Dendritic cell treated with granulocyte-macrophage colony-stimulating factor and Interleukin-4, amounts not matched to agents 40 ng/mL and 50 ng/mL, for 4 days (primary cell): ENCODE measurements at regions not wholly inside any gene's neighbourhood (a gene's known extent, or its start where the extent isn't known, plus 50 kb on each side); places are given as distances from the start of the nearest gene placed in this dataset.
"Not testable (repeated sequence)": the region's sequence is repeated elsewhere in the genome, so short reads cannot be mapped to it uniquely, and the experiment has no call there.

Experiments
- H3K27ac Mint-ChIP-seq: one replicate; pipeline ENCODE4 v1.8.0; 2022; ENCODE audit warnings: mild to moderate bottlenecking, mixed read lengths
- H3K27me3 Mint-ChIP-seq: one replicate; pipeline ENCODE4 v1.8.0; 2022; ENCODE audit warnings: mild to moderate bottlenecking, mixed read lengths
- H3K36me3 Mint-ChIP-seq: one replicate; pipeline ENCODE4 v1.8.0; 2022; ENCODE audit warnings: low read depth, mixed read lengths
- H3K4me1 Mint-ChIP-seq: one replicate; pipeline ENCODE4 v1.8.0; 2022; ENCODE audit warnings: low read depth, mixed read lengths
- H3K4me3 Mint-ChIP-seq: one replicate; pipeline ENCODE4 v1.8.0; 2022; ENCODE audit warnings: mild to moderate bottlenecking, moderate library complexity, mixed read lengths
- H3K9me3 Mint-ChIP-seq: one replicate; pipeline ENCODE4 v1.8.0; 2022; ENCODE audit warnings: mixed read lengths
- intact Hi-C: fragments of 100-400 bp; cut with micrococcal nuclease; formaldehyde crosslinking; loops from one replicate; pipeline ENCODE4 v1.15.0; 2022

GRCh38 chr7:68576366-68576765, 1021.9 kb upstream of the AUTS2 start:
- Mint-ChIP-seq H3K4me3 (no peak overlapping the region), H3K27ac (no peak overlapping the region), H3K4me1 (no peaks in the 10 kb centered on the region), H3K27me3 (no peaks in the 10 kb centered on the region), H3K9me3 (peaks cover 24% of the 10 kb centered on the region), H3K36me3 (no peaks in the 10 kb centered on the region)
- intact Hi-C loops = no loop called here

GRCh38 chr7:68581417-68581816, 1016.9 kb upstream of the AUTS2 start:
- no peak overlapping the region for H3K27ac Mint-ChIP-seq
- peaks cover 52% of the 10 kb centered on the region for H3K9me3 Mint-ChIP-seq
- no peaks in the 10 kb centered on the region for H3K4me1 Mint-ChIP-seq
- H3K36me3 Mint-ChIP-seq = no peaks in the 10 kb centered on the region
- no peak overlapping the region for H3K4me3 Mint-ChIP-seq
- no peaks in the 10 kb centered on the region for H3K27me3 Mint-ChIP-seq
- intact Hi-C loops = no loop called here

- no peaks in the 10 kb centered on the region for H3K36me3 Mint-ChIP-seq
- H3K4me3 Mint-ChIP-seq = no peak overlapping the region
- H3K4me1 Mint-ChIP-seq = no peaks in the 10 kb centered on the region
- intact Hi-C loops = no loop called here
- H3K9me3 Mint-ChIP-seq = peaks cover 50% of the 10 kb centered on the region
- no peak overlapping the region for H3K27ac Mint-ChIP-seq
- no peaks in the 10 kb centered on the region for H3K27me3 Mint-ChIP-seq
These were observed 1010.7 kb upstream of the AUTS2 start for GRCh38 chr7:68587599-68587998.

GRCh38 chr7:68601826-68602225, 996.4 kb upstream of the AUTS2 start:
- Mint-ChIP-seq H3K27ac (no peak overlapping the region), H3K27me3 (no peaks in the 10 kb centered on the region), H3K36me3 (no peaks in the 10 kb centered on the region), H3K4me1 (no peaks in the 10 kb centered on the region), H3K9me3 (peaks cover 48% of the 10 kb centered on the region), H3K4me3 (no peak overlapping the region)
- intact Hi-C loops = no loop called here

- no peak overlapping the region for H3K4me3 Mint-ChIP-seq
- intact Hi-C loops = no loop called here
- peaks cover 52% of the 10 kb centered on the region for H3K9me3 Mint-ChIP-seq
- no peak overlapping the region for H3K27ac Mint-ChIP-seq
- H3K4me1 Mint-ChIP-seq = no peaks in the 10 kb centered on the region
- no peaks in the 10 kb centered on the region for H3K36me3 Mint-ChIP-seq
- H3K27me3 Mint-ChIP-seq = no peaks in the 10 kb centered on the region
These were observed 993.7 kb upstream of the AUTS2 start for GRCh38 chr7:68604541-68604940.

GRCh38 chr7:68610701-68611100, 987.6 kb upstream of the AUTS2 start:
- intact Hi-C loops = no loop called here
- no peaks in the 10 kb centered on the region for H3K4me1 Mint-ChIP-seq
- no peaks in the 10 kb centered on the region for H3K36me3 Mint-ChIP-seq
- H3K9me3 Mint-ChIP-seq = peaks cover 68% of the 10 kb centered on the region
- no peak overlapping the region for H3K4me3 Mint-ChIP-seq
- H3K27ac Mint-ChIP-seq = no peak overlapping the region
- no peaks in the 10 kb centered on the region for H3K27me3 Mint-ChIP-seq

GRCh38 chr7:68613405-68613804, 984.9 kb upstream of the AUTS2 start:
- H3K4me3 Mint-ChIP-seq = no peak overlapping the region
- peaks cover 76% of the 10 kb centered on the region for H3K9me3 Mint-ChIP-seq
- no peaks in the 10 kb centered on the region for H3K36me3 Mint-ChIP-seq
- H3K4me1 Mint-ChIP-seq = no peaks in the 10 kb centered on the region
- H3K27ac Mint-ChIP-seq = no peak overlapping the region
- intact Hi-C loops = no loop called here
- H3K27me3 Mint-ChIP-seq = no peaks in the 10 kb centered on the region

- no peaks in the 10 kb centered on the region for H3K36me3 Mint-ChIP-seq
These were observed 984.4 kb upstream of the AUTS2 start for GRCh38 chr7:68613897-68614296.

GRCh38 chr7:68619526-68619925, 978.7 kb upstream of the AUTS2 start:
- Mint-ChIP-seq H3K9me3 (peaks cover 66% of the 10 kb centered on the region), H3K27me3 (no peaks in the 10 kb centered on the region), H3K27ac (no peak overlapping the region), H3K4me3 (no peak overlapping the region), H3K4me1 (no peaks in the 10 kb centered on the region), H3K36me3 (no peaks in the 10 kb centered on the region)
- intact Hi-C loops = no loop called here

More at GRCh38 chr7:68613897-68614296, 984.4 kb upstream of the AUTS2 start:
- Mint-ChIP-seq H3K27me3 (no peaks in the 10 kb centered on the region), H3K27ac (no peak overlapping the region), H3K9me3 (peaks cover 71% of the 10 kb centered on the region), H3K4me3 (no peak overlapping the region), H3K4me1 (no peaks in the 10 kb centered on the region)
- intact Hi-C loops = no loop called here

GRCh38 chr7:68622500-68622899, 975.8 kb upstream of the AUTS2 start:
- no peak overlapping the region for H3K4me3 Mint-ChIP-seq
- no peaks in the 10 kb centered on the region for H3K4me1 Mint-ChIP-seq
- H3K27me3 Mint-ChIP-seq = no peaks in the 10 kb centered on the region
- peaks cover 49% of the 10 kb centered on the region for H3K9me3 Mint-ChIP-seq
- intact Hi-C loops = no loop called here
- H3K36me3 Mint-ChIP-seq = no peaks in the 10 kb centered on the region
- H3K27ac Mint-ChIP-seq = no peak overlapping the region

- Mint-ChIP-seq H3K27me3 (no peaks in the 10 kb centered on the region), H3K9me3 (peaks cover 47% of the 10 kb centered on the region), H3K36me3 (no peaks in the 10 kb centered on the region), H3K4me1 (no peaks in the 10 kb centered on the region), H3K27ac (no peak overlapping the region), H3K4me3 (no peak overlapping the region)
- intact Hi-C loops = no loop called here
These were observed 975.2 kb upstream of the AUTS2 start for GRCh38 chr7:68623030-68623429.

- no peak overlapping the region for H3K27ac Mint-ChIP-seq
- H3K9me3 Mint-ChIP-seq = peaks cover 50% of the 10 kb centered on the region
- intact Hi-C loops = no loop called here
- no peaks in the 10 kb centered on the region for H3K27me3 Mint-ChIP-seq
- no peaks in the 10 kb centered on the region for H3K36me3 Mint-ChIP-seq
- no peaks in the 10 kb centered on the region for H3K4me1 Mint-ChIP-seq
- no peak overlapping the region for H3K4me3 Mint-ChIP-seq
These were observed 970.9 kb upstream of the AUTS2 start for GRCh38 chr7:68627247-68627864.

GRCh38 chr7:68630914-68631313, 967.4 kb upstream of the AUTS2 start:
- H3K36me3 Mint-ChIP-seq, H3K4me1 Mint-ChIP-seq, H3K27ac Mint-ChIP-seq, intact Hi-C loops, H3K4me3 Mint-ChIP-seq, H3K27me3 Mint-ChIP-seq: not testable (repeated sequence)
- H3K9me3 Mint-ChIP-seq = peaks cover 57% of the 10 kb centered on the region

- Mint-ChIP-seq H3K9me3 (peaks cover 38% of the 10 kb centered on the region), H3K4me1 (no peaks in the 10 kb centered on the region), H3K36me3 (no peaks in the 10 kb centered on the region), H3K27ac (no peak overlapping the region), H3K4me3 (no peak overlapping the region), H3K27me3 (no peaks in the 10 kb centered on the region)
- intact Hi-C loops = no loop called here
These were observed 958.2 kb upstream of the AUTS2 start for GRCh38 chr7:68640103-68640502.

- Mint-ChIP-seq H3K4me1 (no peaks in the 10 kb centered on the region), H3K4me3 (no peak overlapping the region), H3K27me3 (no peaks in the 10 kb centered on the region), H3K9me3 (peaks cover 40% of the 10 kb centered on the region), H3K36me3 (no peaks in the 10 kb centered on the region), H3K27ac (no peak overlapping the region)
- intact Hi-C loops = no loop called here
These were observed 955.5 kb upstream of the AUTS2 start for GRCh38 chr7:68642727-68643126.
